B cell (primary cell): ENCODE measurements at regions not wholly inside any gene's neighbourhood (a gene's known extent, or its start where the extent isn't known, plus 50 kb on each side); places are given as distances from the start of the nearest gene placed in this dataset.

Experiments
- ATAC-seq: fragments of 200-7000 bp; cut with Tn5 transposase; one replicate; pipeline ENCODE4 v1.10.0; 2021; ENCODE audit warnings: low read depth, mild to moderate bottlenecking, moderate number of reproducible peaks, moderate library complexity
- CTCF ChIA-PET: fragments of 350-600 bp; sonication (Branson Sonifier 250); formaldehyde crosslinking; loops from one replicate; lab custom pipeline; 2021; ENCODE audit warnings: antibody characterized with exemption, inconsistent platforms; lab: Charles Lee
- POLR2A ChIA-PET: fragments of 350-600 bp; sonication (Branson Sonifier 250); formaldehyde crosslinking; loops from one replicate; lab custom pipeline; 2021; ENCODE audit warnings: antibody characterized with exemption; lab: Charles Lee
- DNase-seq: peaks from one replicate; pipeline ENCODE4 v3.0.0; 2013
- H2AFZ ChIP-seq: 2 replicates; pipeline ENCODE4 v1.6.1; 2012; ENCODE audit warnings: mild to moderate bottlenecking, low read depth, low read length; ENCODE audit not compliant: insufficient read depth, poor library complexity, severe bottlenecking
- H3K27ac ChIP-seq, 2 donors: 1 replicate in 1 of 2; 2 replicates in 1 of 2; pipeline ENCODE4 v1.5.1; 2012 to 2013; ENCODE audit warnings: low read length in 2 of 2, mild to moderate bottlenecking in 2 of 2, moderate library complexity in 1 of 2
- H3K27me3 ChIP-seq, 4 experiments: fragments of 200-600 bp in 1 of 4; sonication (generic) in 1 of 4; replicated peaks in 1 of 4; 1 replicate in 2 of 4; 2 replicates in 2 of 4; pipeline versions ENCODE4 v1.6.1 to v1.7.0; 2013 to 2016; ENCODE audit warnings: low read length in 3 of 4, mild to moderate bottlenecking in 2 of 4, mixed read lengths in 1 of 4, moderate library complexity in 1 of 4; ENCODE audit not compliant: insufficient read depth in 4 of 4, control insufficient read depth in 3 of 4; ENCODE audit errors: control extremely low read depth in 1 of 4
- H3K36me3 ChIP-seq, 2 experiments: replicated peaks in 1 of 2; 1 replicate in 1 of 2; 2 replicates in 1 of 2; pipeline versions ENCODE4 v1.6.1 to v1.7.1; 2013; ENCODE audit warnings: low read length in 1 of 2; ENCODE audit not compliant: insufficient read depth in 2 of 2, control insufficient read depth in 1 of 2; ENCODE audit errors: control extremely low read depth in 1 of 2, extremely low read depth in 1 of 2
- H3K4me1 ChIP-seq, 2 donors: fragments of 200-600 bp in 1 of 2; sonication (generic) in 1 of 2; 1 replicate in 1 of 2; 2 replicates in 1 of 2; pipeline versions ENCODE4 v1.5.1 to v1.6.1; 2013 to 2017; ENCODE audit warnings: low read length in 2 of 2; ENCODE audit not compliant: control insufficient read depth in 2 of 2, insufficient read depth in 2 of 2
- H3K4me2 ChIP-seq: replicated peaks from 2 replicates; pipeline ENCODE3; 2012; ENCODE audit warnings: mild to moderate bottlenecking, low read depth, low read length; ENCODE audit not compliant: poor library complexity, severe bottlenecking
- H3K4me3 ChIP-seq, 5 experiments: fragments of 200-600 bp in 1 of 5; sonication (generic) in 1 of 5; 1 replicate in 3 of 5; 2 replicates in 2 of 5; pipeline versions ENCODE4 v1.5.1 to v1.7.0; 2011 to 2016; ENCODE audit warnings: low read length in 4 of 5, mild to moderate bottlenecking in 4 of 5, low read depth in 2 of 5, control low read depth in 1 of 5, moderate library complexity in 1 of 5; ENCODE audit not compliant: insufficient read depth in 1 of 5; ENCODE audit errors: control extremely low read depth in 1 of 5, extremely low read depth in 1 of 5
- H3K79me2 ChIP-seq: fragments of 200-600 bp; sonication (generic); one replicate; pipeline ENCODE4 v1.6.0; 2016; ENCODE audit warnings: low read length; ENCODE audit not compliant: control insufficient read depth, insufficient read depth
- H3K9ac ChIP-seq: fragments of 200-600 bp; sonication (generic); 2 replicates; pipeline ENCODE4 v1.6.1; 2017; ENCODE audit warnings: mild to moderate bottlenecking, low read length, moderate library complexity
- H3K9me3 ChIP-seq, 3 donors: one replicate each; pipeline versions ENCODE4 v1.6.1 to v1.7.1; 2013; ENCODE audit warnings: low read length in 2 of 3; ENCODE audit not compliant: control insufficient read depth in 2 of 3, insufficient read depth in 1 of 3; ENCODE audit errors: control extremely low read depth in 1 of 3
- H4K20me1 ChIP-seq: 2 replicates; pipeline ENCODE4 v1.6.0; 2012; ENCODE audit warnings: mild to moderate bottlenecking, low read length; ENCODE audit not compliant: insufficient read depth, control insufficient read depth, poor library complexity, severe bottlenecking
- H3K27ac Mint-ChIP-seq: one replicate; pipeline ENCODE4 v1.8.0; 2021; ENCODE audit warnings: mixed read lengths
- H3K27me3 Mint-ChIP-seq: one replicate; pipeline ENCODE4 v1.8.0; 2021; ENCODE audit warnings: mixed read lengths
- H3K4me1 Mint-ChIP-seq: one replicate; pipeline ENCODE4 v1.8.0; 2021; ENCODE audit warnings: mixed read lengths
- H3K4me3 Mint-ChIP-seq: one replicate; pipeline ENCODE4 v1.8.0; 2021; ENCODE audit warnings: mixed read lengths
- H3K9me3 Mint-ChIP-seq: one replicate; pipeline ENCODE4 v1.8.0; 2022; ENCODE audit warnings: mixed read lengths; ENCODE audit not compliant: insufficient read depth
- EZH2 ChIP-seq: IDR thresholded peaks from 2 replicates; pipeline ENCODE4 v1.6.1; 2012; ENCODE audit warnings: borderline replicate concordance, low read depth, mild to moderate bottlenecking, moderate library complexity, low read length; ENCODE audit not compliant: insufficient read depth, poor library complexity, severe bottlenecking
- WGBS: methylation state at CpG from one replicate; pipeline ENCODE4 v1.1.5; 2013; ENCODE audit warnings: missing lambda C conversion rate; ENCODE audit not compliant: insufficient coverage; 5-methylcytosine and 5-hydroxymethylcytosine counted together
- intact Hi-C: fragments of 100-400 bp; cut with micrococcal nuclease; formaldehyde crosslinking; loops from one replicate; pipeline ENCODE4 v1.10.0; 2022
- TF ChIP-seq, protein P1 (sequence below): fragments of 200-600 bp; IDR thresholded peaks from one replicate; pipeline ENCODE4 v1.8.0; 2022; ENCODE audit warnings: antibody characterized with exemption, mild to moderate bottlenecking

DNA sequence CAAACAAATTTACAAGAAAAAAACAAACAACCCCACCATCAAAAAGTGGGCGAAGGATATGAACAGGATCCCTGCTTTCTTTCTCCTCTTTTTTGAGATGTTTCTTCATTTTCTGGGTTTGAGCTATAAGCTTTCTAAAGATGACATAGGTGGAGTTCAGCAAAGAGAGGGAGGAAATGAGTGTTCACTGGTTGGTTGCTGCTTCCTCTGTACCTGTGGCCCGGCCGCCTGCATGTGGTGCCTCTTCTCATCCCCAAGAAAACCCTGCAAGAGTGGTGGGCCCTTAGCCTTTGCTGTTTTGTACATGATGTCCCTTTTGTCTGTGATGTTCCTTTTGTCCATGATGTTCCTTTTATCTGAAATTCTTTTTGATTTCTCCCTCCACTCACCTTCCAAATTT, 178.4 kb upstream of the SERP2 start:
- H3K27me3 ChIP-seq, result no peaks in the 10 kb centered on the region
- no CpG with 5 or more reads among the region's 3 CpGs for WGBS
- no peak overlapping the region for H3K4me2 ChIP-seq
- no peak overlapping the region for H3K4me3 ChIP-seq
- H3K4me3 Mint-ChIP-seq, result no peak overlapping the region
- no peaks in the 10 kb centered on the region for H3K79me2 ChIP-seq
- H2AFZ ChIP-seq, result no peak overlapping the region
- no peak overlapping the region for H3K27ac Mint-ChIP-seq
- H3K4me1 ChIP-seq, result no peaks in the 10 kb centered on the region
- no peaks in the 10 kb centered on the region for H3K4me1 Mint-ChIP-seq
- H3K9ac ChIP-seq, result no peak overlapping the region
- intact Hi-C loops, result no loop called here
- H3K36me3 ChIP-seq, result no peaks in the 10 kb centered on the region
- CTCF ChIA-PET, result no interaction called here
- no peaks in the 10 kb centered on the region for H4K20me1 ChIP-seq
- POLR2A ChIA-PET, result no interaction called here
- no peak overlapping the region for H3K27ac ChIP-seq
- DNase-seq, result no peak
- no peak for ATAC-seq
- peaks cover 19% of the 10 kb centered on the region for H3K27me3 Mint-ChIP-seq
- no peaks in the 10 kb centered on the region for H3K9me3 ChIP-seq
- TF ChIP-seq EZH2, result no peak
- TF ChIP-seq, protein P1, sequence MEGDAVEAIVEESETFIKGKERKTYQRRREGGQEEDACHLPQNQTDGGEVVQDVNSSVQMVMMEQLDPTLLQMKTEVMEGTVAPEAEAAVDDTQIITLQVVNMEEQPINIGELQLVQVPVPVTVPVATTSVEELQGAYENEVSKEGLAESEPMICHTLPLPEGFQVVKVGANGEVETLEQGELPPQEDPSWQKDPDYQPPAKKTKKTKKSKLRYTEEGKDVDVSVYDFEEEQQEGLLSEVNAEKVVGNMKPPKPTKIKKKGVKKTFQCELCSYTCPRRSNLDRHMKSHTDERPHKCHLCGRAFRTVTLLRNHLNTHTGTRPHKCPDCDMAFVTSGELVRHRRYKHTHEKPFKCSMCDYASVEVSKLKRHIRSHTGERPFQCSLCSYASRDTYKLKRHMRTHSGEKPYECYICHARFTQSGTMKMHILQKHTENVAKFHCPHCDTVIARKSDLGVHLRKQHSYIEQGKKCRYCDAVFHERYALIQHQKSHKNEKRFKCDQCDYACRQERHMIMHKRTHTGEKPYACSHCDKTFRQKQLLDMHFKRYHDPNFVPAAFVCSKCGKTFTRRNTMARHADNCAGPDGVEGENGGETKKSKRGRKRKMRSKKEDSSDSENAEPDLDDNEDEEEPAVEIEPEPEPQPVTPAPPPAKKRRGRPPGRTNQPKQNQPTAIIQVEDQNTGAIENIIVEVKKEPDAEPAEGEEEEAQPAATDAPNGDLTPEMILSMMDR, result no peak
- H3K9me3 Mint-ChIP-seq, result no peaks in the 10 kb centered on the region

DNA sequence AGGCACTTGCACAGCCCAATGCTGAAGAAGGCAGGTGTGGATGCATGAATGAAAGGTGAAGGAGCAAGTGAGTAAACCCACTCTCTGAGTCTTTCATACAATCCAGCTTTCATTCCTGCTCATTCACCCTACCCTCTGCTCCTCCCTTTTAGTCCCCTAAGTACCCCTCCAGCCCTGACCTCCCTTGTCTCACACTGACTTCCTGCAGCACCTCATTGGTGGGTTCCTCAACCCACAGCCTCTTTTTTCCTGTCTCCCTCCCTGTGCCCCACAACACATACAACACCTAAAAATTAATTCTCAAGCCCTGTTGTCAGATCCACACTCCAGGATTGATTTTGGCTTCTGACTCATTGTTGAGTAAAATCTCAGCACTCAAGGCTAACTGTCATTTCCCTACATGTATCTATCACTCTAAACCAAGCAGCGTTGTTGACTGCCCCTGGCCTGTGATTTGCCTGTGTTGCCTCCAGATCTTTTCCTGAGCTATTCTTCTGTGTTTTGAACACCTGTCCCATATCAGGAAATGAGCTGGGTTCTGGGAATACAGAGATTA, 177.3 kb upstream of the SERP2 start:
- Histone ChIP-seq H3K4me3 (no peak overlapping the region), H3K27me3 (no peaks in the 10 kb centered on the region), H3K9me3 (no peaks in the 10 kb centered on the region), H3K27ac (no peak overlapping the region), H3K4me1 (no peaks in the 10 kb centered on the region), H3K4me2 (no peak overlapping the region), H3K36me3 (no peaks in the 10 kb centered on the region), H3K79me2 (no peaks in the 10 kb centered on the region), H3K9ac (no peak overlapping the region), H2AFZ (no peak overlapping the region), H4K20me1 (no peaks in the 10 kb centered on the region)
- Mint-ChIP-seq H3K4me1 (no peaks in the 10 kb centered on the region), H3K4me3 (no peak overlapping the region), H3K27ac (no peak overlapping the region), H3K27me3 (peaks cover 19% of the 10 kb centered on the region), H3K9me3 (no peaks in the 10 kb centered on the region)
- DNase-seq (no peak), ATAC-seq (no peak)
- CTCF ChIA-PET, result no interaction called here
- 60% methylated on average over 1 of the region's 1 CpG for WGBS
- POLR2A ChIA-PET, result no interaction called here
- TF ChIP-seq, protein P1, result no peak
- no peak for TF ChIP-seq EZH2
- intact Hi-C loops, result no loop called here
